OCI-LY3 (cell line): ENCODE measurements at regions not wholly inside any gene's neighbourhood (a gene's known extent, or its start where the extent isn't known, plus 50 kb on each side); places are given as distances from the start of the nearest gene placed in this dataset.

Experiments used
- EZH2phosphoT487 ChIP-seq: fragments of 200-600 bp; shearing (Covaris generic); IDR thresholded peaks from 2 replicates; pipeline ENCODE4 v1.6.1; 2018; ENCODE audit warnings: antibody characterized with exemption, mixed run types, low read depth
- TF ChIP-seq, protein P1 (sequence below): fragments of 200-600, 300-600 bp; sonication (generic); IDR thresholded peaks from 2 replicates; pipeline ENCODE4 v1.5.1; 2014; ENCODE audit warnings: antibody characterized with exemption, low read length, low read depth

DNA sequence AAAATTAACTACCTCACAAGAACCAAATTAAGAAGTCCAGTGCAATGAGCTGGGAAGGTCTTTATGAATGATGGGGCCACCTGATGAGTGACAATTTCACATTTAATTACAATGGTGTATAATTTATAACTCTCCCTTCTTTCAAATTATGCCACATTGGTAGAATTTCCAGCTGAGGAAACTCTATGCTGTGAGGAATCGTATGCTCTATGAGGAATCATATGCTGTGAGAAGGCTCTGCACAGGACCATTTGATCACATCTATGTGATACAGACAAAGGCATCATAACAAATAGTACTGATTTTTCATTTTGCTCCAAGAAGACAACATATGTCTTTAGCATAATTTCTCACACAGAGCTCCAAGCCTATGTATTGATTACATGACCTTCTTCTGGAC is 69.3 kb downstream of the PDHA2 start:
- TF ChIP-seq, protein P1, sequence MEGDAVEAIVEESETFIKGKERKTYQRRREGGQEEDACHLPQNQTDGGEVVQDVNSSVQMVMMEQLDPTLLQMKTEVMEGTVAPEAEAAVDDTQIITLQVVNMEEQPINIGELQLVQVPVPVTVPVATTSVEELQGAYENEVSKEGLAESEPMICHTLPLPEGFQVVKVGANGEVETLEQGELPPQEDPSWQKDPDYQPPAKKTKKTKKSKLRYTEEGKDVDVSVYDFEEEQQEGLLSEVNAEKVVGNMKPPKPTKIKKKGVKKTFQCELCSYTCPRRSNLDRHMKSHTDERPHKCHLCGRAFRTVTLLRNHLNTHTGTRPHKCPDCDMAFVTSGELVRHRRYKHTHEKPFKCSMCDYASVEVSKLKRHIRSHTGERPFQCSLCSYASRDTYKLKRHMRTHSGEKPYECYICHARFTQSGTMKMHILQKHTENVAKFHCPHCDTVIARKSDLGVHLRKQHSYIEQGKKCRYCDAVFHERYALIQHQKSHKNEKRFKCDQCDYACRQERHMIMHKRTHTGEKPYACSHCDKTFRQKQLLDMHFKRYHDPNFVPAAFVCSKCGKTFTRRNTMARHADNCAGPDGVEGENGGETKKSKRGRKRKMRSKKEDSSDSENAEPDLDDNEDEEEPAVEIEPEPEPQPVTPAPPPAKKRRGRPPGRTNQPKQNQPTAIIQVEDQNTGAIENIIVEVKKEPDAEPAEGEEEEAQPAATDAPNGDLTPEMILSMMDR = no peak
- TF ChIP-seq EZH2phosphoT487 = no peak
